HG03066 (cell line): ENCODE measurements at regions not wholly inside any gene's neighbourhood (a gene's known extent, or its start where the extent isn't known, plus 50 kb on each side); places are given as distances from the start of the nearest gene placed in this dataset.
"Not testable (repeated sequence)": the region's sequence is repeated elsewhere in the genome, so short reads cannot be mapped to it uniquely, and the experiment has no call there.

Source experiments
- ATAC-seq: cut with Tn5 transposase; IDR thresholded peaks from one replicate; pipeline ENCODE4 v1.9.1; 2021; ENCODE audit warnings: low read depth; ENCODE audit not compliant: unreplicated experiment

DNA sequence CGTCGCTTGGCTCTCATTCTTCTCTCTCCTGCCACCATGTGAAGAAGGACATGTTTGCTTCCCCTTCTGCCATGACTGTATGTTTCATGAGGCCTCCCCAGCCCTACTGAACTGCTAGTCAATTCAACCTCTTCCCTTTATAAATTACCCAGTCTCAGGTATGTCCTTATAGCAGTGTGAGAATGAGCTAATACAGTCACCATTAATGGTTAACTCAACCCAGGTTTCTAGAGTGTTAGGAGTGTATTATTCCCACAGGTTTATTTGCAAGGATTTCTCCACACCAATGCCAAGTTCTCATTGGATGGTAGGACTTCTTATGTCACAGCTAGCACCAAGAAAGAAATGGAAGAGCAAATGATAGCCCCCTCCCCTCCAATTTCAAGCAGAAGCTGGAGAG lies 71.9 kb downstream of the DYNAP start:
- no peak for ATAC-seq

DNA sequence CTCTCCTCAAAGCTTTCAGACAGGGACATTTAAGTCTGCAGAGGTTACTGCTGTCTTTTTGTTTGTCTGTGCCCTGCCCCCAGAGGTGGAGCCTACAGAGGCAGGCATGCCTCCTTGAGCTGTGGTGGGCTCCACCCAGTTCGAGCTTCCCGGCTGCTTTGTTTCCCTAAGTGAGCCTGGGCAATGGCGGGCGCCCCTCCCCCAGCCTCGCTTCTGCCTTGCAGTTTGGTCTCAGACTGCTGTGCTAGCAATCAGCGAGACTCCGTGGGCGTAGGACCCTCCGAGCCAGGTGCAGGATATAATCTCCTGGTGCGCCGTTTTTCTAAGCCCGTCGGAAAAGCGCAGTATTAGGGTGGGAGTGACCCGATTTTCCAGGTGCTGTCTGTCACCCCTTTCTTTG lies 78.7 kb downstream of the DYNAP start:
- ATAC-seq, result not testable (repeated sequence)

DNA sequence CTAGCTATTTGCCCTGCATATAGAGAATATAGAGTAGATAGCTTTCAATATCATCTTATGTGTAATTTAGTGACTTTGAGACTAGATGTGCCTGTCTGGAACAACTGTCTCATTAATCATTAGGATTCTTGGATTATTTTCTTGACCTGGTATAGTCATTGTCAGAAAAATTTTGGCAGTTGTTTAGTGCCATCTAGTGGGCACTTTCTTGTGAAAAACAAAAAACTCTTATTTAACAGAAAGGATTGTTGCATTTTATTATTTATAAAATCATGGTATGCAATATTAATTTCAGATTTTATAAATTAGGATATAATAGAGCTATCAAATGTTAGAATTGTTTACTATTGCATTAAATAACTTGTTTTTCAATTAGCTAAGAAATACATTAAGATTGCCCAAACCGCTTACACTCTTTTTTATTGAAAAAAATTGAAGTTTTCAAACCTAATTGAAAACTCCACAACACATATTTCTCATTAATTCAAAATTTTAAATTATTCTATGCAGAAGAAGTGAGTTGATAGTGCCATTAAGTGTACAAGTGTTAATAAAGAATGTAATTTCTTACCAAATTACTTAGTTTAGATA lies 80.3 kb downstream of the DYNAP start:
- ATAC-seq, result no peak

DNA sequence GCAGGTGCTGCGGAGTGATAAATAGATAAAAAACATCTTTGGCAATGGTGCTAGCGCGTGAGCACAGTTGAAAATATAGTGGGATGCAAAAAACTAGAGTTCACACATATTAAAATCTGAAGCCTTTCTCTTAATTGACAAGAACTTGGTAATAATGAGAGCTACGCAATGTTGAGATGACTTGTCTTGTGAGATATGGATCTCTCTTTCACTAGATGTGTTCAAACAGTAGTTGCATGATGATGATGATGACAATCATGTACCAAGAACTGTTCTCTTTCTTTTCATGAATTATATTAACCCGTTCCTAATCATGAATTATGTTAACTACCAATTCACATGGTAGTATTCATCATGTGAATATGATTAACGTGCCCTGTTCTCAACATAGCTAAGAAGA lies 81.1 kb downstream of the DYNAP start:
- no peak for ATAC-seq

DNA sequence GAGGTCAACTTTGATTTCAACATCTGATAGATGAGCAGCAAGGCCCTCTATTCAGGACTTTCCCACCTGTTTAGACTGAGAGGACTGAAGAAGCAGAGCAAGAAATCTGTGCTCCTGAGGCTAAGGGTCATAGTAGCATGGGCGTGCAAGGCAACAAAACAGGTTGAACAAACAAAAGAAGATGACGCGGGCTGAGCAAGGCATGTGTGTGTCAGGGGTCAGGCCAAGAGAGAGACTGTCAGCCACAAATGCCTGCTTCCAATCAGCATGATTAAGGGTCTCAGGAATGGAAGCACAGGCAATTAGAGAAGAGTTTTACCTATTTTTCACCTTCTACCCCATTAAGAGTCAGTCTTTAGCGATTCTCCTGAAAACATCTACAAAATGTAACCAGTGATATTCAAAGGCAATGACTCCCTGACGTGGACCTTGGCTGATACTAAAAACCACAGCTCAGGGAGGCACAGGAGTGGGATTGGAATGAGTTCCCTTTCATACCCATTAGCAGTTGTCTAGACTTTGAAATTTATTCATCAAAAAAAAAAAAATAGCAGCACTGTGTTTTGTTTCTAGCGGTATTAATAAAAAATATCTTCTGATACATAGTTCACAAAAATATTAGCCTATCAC lies 81.9 kb downstream of the DYNAP start:
- ATAC-seq, result no peak

DNA sequence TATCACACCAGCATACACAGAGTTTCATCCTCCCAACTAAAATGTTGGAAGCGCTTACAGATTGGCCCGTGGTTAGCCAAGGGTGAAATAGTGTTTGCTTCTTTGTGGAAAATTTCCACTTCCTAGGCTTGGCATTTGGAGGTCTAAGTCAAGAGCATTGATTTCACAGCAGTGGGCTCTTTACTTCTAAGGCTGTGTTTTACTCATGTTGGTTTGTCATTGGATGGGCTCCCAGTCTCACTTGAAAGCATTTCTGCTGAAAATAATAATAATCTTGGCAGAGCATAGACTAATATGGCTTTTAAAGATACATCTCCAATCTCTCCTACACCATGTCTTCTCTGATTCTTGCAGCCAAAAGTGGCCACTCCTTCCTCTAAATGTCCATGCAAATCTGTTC lies 82.9 kb downstream of the DYNAP start:
- ATAC-seq, result no peak

DNA sequence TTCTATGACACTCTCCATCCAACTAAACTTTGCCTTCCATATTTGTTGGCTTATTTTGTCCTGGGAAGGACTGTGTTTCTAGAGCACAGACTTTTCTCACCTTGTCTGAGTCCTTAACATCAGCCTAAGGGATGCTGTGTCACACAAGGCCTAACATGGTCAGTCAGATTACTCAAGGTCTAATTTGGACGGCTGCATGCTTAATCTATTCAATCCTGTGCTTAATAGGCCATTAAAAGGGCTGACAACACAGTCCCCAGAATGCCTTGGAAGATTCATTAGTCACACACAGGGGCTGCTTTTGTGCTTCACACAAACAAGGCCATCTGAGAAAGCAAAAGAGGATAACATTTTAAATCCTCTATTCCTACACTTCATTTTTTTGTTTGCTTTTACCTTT lies 84.0 kb downstream of the DYNAP start:
- no peak for ATAC-seq

DNA sequence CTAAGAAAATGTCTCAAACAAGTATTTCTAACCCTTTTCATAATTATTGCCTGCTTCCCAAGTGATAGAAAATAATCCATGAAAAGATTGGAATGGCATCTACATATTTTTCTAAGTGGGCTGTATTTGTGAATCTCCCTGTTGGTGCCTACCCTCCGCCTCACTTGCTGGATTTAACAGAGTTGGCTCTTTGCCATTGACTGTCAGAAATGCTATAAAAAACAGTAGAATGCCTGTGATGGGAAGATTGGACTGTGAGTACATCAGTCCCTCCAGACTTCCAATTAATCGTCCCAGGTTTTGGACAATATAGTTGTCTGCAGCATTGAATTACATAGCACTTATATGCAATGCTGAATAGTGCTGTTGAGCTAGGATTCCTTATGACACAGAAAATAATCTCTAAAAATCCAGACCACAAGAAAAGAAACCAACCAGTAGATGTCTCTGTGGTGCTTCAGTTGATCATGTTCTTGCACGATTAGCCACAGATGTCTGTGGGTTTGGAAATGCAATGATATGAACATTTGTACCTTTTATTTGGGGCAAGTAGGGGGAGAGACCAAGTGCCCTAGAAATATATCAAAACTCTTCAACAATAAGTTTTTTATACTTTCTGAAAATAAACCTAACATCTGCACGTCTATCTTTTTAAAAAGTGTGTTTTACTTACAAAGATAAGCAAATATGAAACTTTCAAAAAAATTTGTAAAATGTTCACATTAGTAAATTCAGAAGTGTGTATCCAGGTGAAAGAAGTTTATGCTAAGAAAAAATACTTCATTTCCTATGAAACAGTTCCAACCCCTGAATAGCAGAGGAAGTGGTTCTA lies 88.5 kb downstream of the DYNAP start:
- ATAC-seq, result no peak

DNA sequence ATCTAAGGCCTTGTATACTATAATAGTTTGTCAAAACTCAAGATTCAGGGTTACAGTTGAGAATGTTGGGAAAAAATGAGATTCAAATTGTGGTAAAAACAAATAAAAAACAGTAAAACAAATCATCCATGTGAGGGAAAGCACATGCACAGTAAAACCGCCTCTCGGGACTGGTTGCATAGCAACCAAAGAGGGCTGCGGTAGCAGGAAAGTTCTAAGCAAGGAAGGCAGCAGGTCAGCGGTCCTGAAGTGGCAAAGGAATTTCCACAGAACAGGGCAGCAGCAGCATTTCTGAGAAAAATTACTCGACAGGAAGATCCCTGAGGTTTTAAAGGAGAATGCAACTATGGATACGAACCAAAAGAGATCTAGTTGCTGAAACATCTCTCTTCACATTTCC lies 93.7 kb downstream of the DYNAP start:
- no peak for ATAC-seq

DNA sequence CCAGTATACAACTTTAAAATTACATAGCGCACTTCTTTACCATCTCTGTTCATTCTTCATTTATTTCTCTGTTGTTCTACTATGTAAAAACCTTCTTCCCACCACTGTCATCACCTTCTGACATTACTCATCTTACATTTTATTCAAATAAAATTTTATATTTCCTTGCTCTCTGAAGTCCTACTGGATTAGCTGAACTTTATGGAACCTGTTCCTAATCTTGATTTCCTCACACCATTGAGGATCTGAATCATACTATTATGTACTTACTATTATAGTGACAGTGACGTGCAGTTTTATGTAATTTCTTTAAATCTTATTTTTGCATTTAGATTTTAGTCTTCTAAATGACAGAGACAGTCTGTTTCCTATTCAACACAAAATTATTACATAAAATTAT lies 98.3 kb downstream of the DYNAP start:
- no peak for ATAC-seq

DNA sequence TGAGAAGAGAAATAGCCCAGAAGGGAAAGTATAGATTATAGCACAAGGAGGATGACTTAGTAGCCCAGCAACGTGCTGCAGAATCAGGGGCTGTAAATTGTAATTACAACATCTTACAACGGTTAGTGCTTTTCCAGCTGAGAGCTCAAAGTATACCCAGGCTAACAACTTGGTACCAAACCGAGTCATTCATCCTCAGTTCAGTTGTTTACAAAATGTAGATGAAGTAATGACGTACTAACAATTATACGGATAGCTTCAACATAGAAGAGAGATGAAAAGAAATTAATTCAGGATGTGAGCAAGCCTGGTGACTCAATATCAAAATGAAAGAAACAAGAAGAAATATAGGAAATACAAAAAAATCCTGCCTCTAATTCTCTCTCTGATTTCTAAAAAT lies 99.2 kb downstream of the DYNAP start:
- no peak for ATAC-seq

DNA sequence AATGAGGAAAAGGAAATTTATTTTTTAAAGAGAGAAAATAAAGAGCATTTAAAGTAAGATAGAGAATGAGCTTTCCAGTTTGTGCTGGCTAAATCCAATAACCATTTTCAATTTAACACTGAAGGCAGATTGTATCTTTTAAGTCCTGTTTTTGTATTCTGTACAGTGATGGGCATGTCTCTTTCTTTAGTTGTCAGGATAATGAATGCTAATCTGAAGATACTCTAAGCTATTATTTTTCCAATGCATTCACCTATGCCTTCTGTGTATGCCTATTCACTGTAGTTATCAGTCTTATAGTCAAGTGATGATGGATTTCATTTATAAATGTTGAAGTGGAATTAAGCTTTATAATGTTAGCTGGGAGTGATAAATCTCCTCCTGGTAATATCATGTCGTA lies 101.4 kb downstream of the DYNAP start:
- no peak for ATAC-seq

DNA sequence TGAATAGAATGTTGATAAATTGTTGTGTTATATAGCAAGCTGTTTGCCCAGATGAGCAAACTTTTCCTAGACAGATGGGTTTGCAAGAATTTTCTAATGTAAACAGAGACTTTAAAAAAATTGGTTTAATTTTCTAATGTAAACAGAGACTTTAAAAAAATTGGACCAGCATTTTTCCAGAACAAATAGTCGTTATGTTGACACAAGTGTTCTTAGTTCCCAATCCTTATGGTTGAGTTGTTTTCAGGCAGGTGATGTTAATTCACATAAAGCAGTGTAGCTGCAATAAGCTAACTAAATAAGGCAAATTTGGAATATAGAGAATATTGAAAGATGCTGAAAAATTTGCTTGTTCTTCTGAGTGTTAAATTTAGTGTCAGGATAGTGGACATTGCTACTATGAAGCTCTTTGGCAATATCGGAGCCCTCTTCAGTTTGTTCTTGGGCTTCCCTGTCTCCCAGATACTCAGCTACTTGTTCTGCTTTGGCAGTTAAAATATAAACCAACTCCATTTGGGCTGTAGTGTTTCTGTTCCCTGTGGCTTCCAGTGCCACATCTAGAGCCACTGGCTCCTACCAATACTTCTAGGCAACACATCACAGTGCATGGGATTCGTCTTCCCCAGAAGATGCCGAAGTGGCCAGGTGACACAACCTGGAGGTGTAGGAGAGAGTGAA lies 105.7 kb downstream of the DYNAP start:
- ATAC-seq, result no peak

DNA sequence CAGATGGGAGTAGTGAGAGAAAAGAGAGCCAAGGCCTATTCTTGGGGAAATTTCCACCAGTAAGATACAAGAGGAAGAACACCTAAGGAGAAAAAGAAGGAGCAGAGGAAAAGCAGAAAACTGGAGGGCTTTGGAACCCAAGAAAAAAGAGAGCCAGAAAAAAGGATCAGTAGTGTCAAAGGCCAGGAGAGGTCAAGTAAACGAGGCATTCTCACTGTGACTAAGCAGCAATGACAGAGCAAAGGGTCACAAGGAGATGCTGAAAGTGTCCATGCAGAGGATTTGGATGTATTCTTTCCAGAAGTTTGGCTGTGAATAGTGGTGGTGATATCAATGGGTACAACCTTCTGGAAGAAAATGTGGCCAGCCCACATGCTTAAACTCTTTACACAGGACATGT lies 109.5 kb downstream of the DYNAP start:
- ATAC-seq, result no peak

DNA sequence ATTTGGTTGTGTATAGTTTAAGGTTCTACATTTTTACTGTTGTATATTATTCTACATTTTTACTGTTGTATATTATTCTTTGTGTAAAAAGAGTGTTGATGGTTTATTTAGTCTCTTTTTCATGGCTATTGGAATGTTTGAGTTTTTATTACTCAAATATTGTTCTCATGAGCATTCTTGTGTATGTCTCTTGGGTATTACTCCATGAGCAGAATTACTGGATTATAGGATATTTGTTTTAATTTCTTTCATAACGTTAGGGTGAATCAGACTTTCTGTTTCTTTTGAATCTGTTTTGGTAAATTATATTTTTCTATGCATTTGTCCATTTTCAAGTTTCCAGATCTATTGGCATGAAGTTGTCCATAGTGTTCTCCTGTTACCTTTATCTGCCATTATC lies 111.6 kb downstream of the DYNAP start:
- ATAC-seq, result no peak

DNA sequence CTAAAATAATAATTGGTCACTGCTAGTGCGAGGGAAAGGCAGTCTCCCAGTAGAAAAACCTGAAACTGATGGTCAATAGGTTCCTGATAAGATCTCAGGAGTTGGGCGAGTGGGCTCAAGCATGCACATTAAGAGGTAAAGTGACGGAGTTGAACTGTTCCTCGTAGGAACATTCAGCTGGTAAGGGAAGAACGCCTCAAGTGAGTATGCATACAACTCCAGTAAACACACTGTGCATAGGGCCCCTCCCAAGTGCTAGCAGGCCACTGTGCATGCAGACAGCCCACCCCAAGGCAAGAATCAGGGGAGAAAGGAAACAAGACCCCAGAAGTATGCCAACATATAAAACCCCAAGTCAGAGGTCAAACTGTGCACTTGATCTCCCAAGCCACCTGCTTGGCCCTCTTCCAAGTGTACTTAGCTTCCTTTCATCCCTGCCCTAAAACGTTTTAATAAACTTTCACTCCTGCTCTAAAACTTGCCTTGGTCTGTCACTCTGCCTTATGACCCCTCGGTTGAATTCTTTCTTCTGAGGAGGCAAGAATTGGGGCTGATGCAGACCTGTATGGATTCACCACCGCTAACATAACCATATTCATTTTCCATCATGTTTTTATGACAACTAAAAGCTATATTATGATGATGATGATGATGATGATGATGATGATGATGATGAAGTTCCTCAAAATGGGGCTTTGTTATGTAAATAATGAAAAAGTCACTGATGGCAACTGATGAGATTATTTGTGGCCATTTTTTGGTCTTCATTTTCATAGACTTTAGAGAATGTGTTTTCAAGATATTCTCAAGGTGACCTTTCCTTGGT lies 118.0 kb upstream of the RAB27B start:
- ATAC-seq, result no peak

DNA sequence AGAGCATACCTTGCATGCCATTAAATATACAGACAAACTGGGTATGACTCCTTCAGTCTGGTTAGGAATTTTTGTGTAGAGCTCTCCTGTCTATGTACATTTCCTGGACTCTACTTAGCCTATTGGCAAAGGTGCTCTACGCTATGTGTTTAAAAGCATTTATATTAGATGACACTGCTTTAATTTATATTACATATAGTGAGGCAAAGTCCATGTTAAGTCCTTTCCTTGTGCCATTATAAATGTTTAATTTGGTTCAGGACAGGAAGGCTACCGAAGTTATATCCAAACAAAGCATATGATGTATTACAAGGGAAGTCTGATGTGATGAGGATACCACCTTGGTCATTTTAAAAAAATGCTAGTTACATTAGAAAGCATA lies 117.4 kb upstream of the RAB27B start:
- ATAC-seq, result no peak

DNA sequence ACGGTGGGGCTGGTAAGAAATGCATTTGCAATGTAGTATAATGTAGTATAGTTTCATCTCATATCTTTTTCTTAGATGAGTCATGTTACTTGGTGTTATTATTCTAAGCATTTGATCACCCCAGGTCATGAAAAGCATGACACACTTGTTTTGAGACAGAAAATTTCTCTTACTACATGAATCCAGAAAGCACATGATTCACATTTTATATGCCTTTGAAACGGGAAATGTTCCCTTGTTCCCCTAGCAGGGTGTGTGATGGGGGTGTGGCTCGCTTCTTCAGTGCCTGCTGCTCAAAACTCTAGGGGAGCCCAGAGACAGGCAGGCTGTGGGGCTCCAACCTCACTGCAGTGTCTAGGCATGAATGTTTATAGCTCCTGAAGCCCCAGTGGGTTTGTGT lies 116.0 kb upstream of the RAB27B start:
- ATAC-seq, result no peak

DNA sequence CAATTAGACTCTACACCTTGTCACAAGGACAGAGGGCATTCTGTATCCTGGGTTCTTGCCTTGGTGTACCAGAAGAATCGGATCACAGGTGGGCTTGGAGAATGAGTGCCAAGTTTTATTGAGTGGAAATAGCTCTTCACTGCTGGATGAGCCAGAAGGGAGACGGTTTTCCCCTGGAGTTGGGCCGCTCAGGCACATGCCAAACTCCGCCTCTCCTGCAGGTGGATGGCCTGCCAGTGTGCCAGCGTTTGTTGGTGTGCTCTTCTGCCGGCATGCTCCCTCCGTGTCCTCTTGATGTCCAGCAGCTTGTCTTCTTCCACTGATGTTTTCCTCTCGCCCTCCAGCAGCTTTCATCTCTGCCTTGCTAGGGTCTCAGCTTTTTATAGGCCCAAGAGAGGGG lies 115.5 kb upstream of the RAB27B start:
- no peak for ATAC-seq

DNA sequence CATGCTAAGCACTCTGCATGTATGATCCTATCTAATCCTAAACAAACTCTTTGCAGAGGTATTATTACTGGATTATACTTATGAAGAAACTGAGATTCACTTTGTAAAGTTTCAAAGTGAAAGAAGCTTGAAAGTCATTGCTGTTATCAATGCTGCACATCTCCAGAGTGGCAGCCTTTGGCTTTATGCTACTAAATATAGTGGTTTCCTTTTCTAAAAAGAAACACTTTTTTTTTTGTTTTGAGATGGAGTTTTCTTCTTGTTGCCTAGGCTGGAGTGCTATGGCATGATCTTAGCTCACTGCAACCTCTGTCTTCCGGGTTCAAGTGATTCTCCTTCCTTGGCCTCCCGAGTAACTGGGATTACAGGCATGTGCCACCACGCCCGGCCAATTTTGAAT lies 114.9 kb upstream of the RAB27B start:
- ATAC-seq, result no peak

DNA sequence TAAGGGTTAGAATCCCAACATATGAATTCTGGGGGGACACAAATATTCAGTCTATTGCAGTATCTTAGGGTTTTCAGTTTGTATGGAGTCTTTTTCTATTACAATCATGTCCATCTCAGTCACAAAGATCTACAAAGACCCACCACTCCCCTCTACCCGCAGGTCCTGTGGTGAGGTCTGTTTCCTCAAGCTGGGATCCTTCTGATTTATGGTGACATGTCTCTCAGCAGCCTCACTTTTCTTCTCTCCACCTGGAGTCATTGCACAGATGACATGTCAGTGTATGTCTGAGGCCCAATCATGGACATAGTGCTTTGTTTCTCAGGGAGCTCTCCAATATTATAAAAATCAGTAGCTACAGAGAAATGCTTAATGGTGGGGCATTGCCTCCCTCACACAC lies 113.4 kb upstream of the RAB27B start:
- ATAC-seq, result no peak
